ENCODE measurements at regions not wholly inside any gene's neighbourhood (a gene's known extent, or its start where the extent isn't known, plus 50 kb on each side); places are given as distances from the start of the nearest gene placed in this dataset.

DNA sequence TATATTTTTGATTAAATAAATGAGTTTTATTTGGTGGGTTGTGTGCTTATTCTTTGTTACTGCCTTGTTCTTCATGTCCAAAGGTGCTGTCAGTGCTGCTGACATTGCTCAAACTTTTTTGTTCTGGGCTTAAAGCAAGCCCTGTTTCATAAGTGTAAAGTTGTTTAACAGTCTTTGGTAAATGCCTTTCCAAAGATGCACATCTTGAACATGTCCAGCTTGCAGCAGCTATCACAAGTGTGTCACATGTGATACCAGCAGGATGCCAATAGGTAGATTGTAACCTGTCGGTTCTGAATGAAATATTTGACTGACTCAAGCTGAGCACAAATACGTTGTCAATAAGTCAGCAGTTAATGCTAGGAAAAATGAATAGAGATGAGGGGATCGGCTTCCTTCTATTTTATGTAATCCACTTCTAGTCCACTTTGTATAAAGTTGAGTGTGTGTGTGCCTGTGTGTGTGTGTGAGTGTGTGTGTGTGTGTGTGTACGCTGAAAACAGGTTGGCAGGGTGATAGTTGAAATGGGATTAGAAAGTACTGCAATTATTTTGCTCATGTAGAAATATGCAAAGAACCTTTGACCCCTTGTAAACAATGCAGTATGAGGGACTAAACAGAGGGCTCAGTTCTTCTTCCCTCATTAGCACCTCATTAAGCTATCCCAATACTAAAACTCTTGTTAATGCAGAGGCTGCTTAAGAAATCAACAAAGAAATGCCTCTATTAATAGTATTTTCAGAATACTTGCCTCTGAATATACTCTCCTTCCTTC is 986.5 kb downstream of the TUSC7 start:
- H3K9me3 ChIP-seq (replicated peaks; ENCODE audit: control insufficient read depth, insufficient read depth, low read depth, low read length) = no peaks in the 10 kb centered on the region
- no peaks in the 10 kb centered on the region for H3K36me3 ChIP-seq (ENCODE audit: control insufficient read depth, insufficient read depth, low read length)
- no peaks in the 10 kb centered on the region for H3K9me1 ChIP-seq (ENCODE audit: control insufficient read depth, insufficient read depth, low read length)
- H3K79me2 ChIP-seq (ENCODE audit: control insufficient read depth, insufficient read depth, low read length) = no peaks in the 10 kb centered on the region
- TF ChIP-seq, protein P1, sequence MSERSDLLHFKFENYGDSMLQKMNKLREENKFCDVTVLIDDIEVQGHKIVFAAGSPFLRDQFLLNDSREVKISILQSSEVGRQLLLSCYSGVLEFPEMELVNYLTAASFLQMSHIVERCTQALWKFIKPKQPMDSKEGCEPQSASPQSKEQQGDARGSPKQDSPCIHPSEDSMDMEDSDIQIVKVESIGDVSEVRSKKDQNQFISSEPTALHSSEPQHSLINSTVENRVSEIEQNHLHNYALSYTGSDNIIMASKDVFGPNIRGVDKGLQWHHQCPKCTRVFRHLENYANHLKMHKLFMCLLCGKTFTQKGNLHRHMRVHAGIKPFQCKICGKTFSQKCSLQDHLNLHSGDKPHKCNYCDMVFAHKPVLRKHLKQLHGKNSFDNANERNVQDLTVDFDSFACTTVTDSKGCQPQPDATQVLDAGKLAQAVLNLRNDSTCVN (CRISPR knock-in tag; IDR thresholded peaks at IDR 0.05) = no peak
- no peak for TF ChIP-seq GATA2 (CRISPR knock-in tag; IDR thresholded peaks at IDR 0.05)
- TF ChIP-seq, protein P2, sequence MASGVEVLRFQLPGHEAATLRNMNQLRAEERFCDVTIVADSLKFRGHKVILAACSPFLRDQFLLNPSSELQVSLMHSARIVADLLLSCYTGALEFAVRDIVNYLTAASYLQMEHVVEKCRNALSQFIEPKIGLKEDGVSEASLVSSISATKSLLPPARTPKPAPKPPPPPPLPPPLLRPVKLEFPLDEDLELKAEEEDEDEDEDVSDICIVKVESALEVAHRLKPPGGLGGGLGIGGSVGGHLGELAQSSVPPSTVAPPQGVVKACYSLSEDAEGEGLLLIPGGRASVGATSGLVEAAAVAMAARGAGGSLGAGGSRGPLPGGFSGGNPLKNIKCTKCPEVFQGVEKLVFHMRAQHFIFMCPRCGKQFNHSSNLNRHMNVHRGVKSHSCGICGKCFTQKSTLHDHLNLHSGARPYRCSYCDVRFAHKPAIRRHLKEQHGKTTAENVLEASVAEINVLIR (CRISPR knock-in tag; IDR thresholded peaks at IDR 0.05) = no peak
- no peak for TF ChIP-seq PHF8 (IDR thresholded peaks at IDR 0.05; ENCODE audit: borderline replicate concordance, low read length)
- no peak for TF ChIP-seq ZC3H8 (IDR thresholded peaks at IDR 0.05)
- no peak overlapping the region for H3K4me2 ChIP-seq (ENCODE audit: insufficient read depth, low read length)
- no peak overlapping the region for H3K27ac ChIP-seq (ENCODE audit: extremely low read depth, low read depth, low read length)
- H3K9ac ChIP-seq (ENCODE audit: insufficient read depth in 1 of 2, low read depth in 2 of 2, low read length in 2 of 2) = no peak overlapping the region
- H4K20me1 ChIP-seq (replicated peaks; ENCODE audit: control insufficient read depth, insufficient read depth, low read length) = no peaks in the 10 kb centered on the region
- no peak overlapping the region for H3K4me3 ChIP-seq
- no peak for FAIRE-seq
- no peaks in the 10 kb centered on the region for H3K4me1 ChIP-seq (replicated peaks in 1 of 2; ENCODE audit: control insufficient read depth in 2 of 2, insufficient read depth in 2 of 2, low read length in 2 of 2)
- no peak for DNase-seq (ENCODE audit: extremely low read depth in 1 of 4, low spot score in 3 of 4)
- H3K27me3 ChIP-seq (ENCODE audit: control insufficient read depth in 2 of 2, insufficient read depth in 2 of 2, low read length in 2 of 2) = no peaks in the 10 kb centered on the region
- no peak overlapping the region for H2AFZ ChIP-seq (ENCODE audit: low read depth, low read length)
- in situ Hi-C loops (cut with MboI) = no loop called here
- WGBS (ENCODE audit: insufficient coverage, low coverage, missing lambda C conversion rate) = 0% methylated on average over 4 of the region's 4 CpGs
- ChIA-PET CTCF (ENCODE audit: low intra/inter-chr PET ratio) (no interaction called here), POLR2A (no interaction called here)
- ATAC-seq = no peak
- no TSS peak for BruUV-seq (replicated peaks)
- intact Hi-C loops (cut with micrococcal nuclease) = no loop called here

Data from K562 (cell line).